Prostate gland (tissue), 2 donors: ENCODE measurements at regions not wholly inside any gene's neighbourhood (a gene's known extent, or its start where the extent isn't known, plus 50 kb on each side); places are given as distances from the start of the nearest gene placed in this dataset.

Experiments used
- DNase-seq: peaks from one replicate; pipeline ENCODE4 v3.0.0-alpha.2; 2019; ENCODE audit warnings: low spot score
- H3K27ac ChIP-seq, 2 donors: fragments of 200-600 bp; sonication (generic); 2 replicates each; pipeline ENCODE4 v1.5.1; 2017 to 2019
- H3K27me3 ChIP-seq: fragments of 200-600 bp; sonication (generic); replicated peaks from 2 replicates; pipeline ENCODE4 v1.5.1; 2019; ENCODE audit not compliant: insufficient read depth
- H3K36me3 ChIP-seq, 2 donors: fragments of 200-600 bp; sonication (generic); 1 replicate in 1 of 2; 2 replicates in 1 of 2; pipeline versions ENCODE4 v1.5.1 to v1.8.1; 2017 to 2019
- H3K4me1 ChIP-seq: fragments of 200-600 bp; sonication (generic); replicated peaks from 2 replicates; pipeline ENCODE4 v1.5.1; 2019
- H3K4me3 ChIP-seq, 2 donors: fragments of 200-600 bp; sonication (generic); 2 replicates each; pipeline ENCODE4 v1.5.1; 2017 to 2019
- H3K9me3 ChIP-seq: fragments of 200-600 bp; sonication (generic); 2 replicates; pipeline ENCODE4 v1.5.1; 2017
- CTCF ChIP-seq, 4 experiments: fragments of 200-600 bp in 2 of 4; fragments of 450-650 bp in 2 of 4; sonication (generic) in 2 of 4; IDR thresholded peaks; 1 replicate in 3 of 4; 2 replicates in 1 of 4; pipeline ENCODE4 v1.5.1; 2016 to 2019; ENCODE audit warnings: antibody characterized with exemption in 4 of 4, mild to moderate bottlenecking in 2 of 4, moderate library complexity in 2 of 4
- POLR2A ChIP-seq: fragments of 450-650 bp; IDR thresholded peaks from one replicate; pipeline ENCODE4 v1.6.1; 2016; ENCODE audit warnings: antibody characterized with exemption, mild to moderate bottlenecking
- POLR2AphosphoS5 ChIP-seq: sonication (generic); formaldehyde crosslinking; IDR thresholded peaks from one replicate; pipeline ENCODE4 v1.6.1; 2017; ENCODE audit warnings: antibody characterized with exemption
- whole genome bisulfite sequencing: methylation state at CpG from one replicate; pipeline ENCODE4 v1.1.5; 2018; 5-methylcytosine and 5-hydroxymethylcytosine counted together
- intact Hi-C: fragments of 100-400 bp; cut with DNase I; formaldehyde crosslinking; loops from one replicate; pipeline ENCODE4 v1.14.2; 2022

GRCh38 chr1:102365071-102365470 lies 368.3 kb upstream of the OLFM3 start:
- intact Hi-C loops: no loop called here
- no peaks in the 10 kb centered on the region for H3K9me3 ChIP-seq
- no peaks in the 10 kb centered on the region for H3K36me3 ChIP-seq
- H3K4me3 ChIP-seq: no peak overlapping the region
- no peak for TF ChIP-seq POLR2AphosphoS5
- TF ChIP-seq CTCF (IDR thresholded peaks at IDR 0.05): no peak
- no peak for TF ChIP-seq POLR2A
- WGBS: 84% methylated on average over 3 of the region's 3 CpGs
- no peaks in the 10 kb centered on the region for H3K4me1 ChIP-seq
- no peaks in the 10 kb centered on the region for H3K27me3 ChIP-seq
- DNase-seq: no peak
- no peak overlapping the region for H3K27ac ChIP-seq

GRCh38 chr1:102336602-102337001 lies 339.9 kb upstream of the OLFM3 start:
- TF ChIP-seq POLR2AphosphoS5: no peak
- no peak for TF ChIP-seq POLR2A
- no peak for TF ChIP-seq CTCF (IDR thresholded peaks at IDR 0.05)
- H3K4me3 ChIP-seq: no peak overlapping the region
- H3K36me3 ChIP-seq: no peaks in the 10 kb centered on the region
- no peaks in the 10 kb centered on the region for H3K9me3 ChIP-seq
- DNase-seq: no peak
- no peaks in the 10 kb centered on the region for H3K4me1 ChIP-seq
- intact Hi-C loops: no loop called here
- H3K27ac ChIP-seq: no peak overlapping the region
- WGBS: 88% methylated on average over 5 of the region's 5 CpGs
- no peaks in the 10 kb centered on the region for H3K27me3 ChIP-seq

- TF ChIP-seq CTCF (IDR thresholded peaks at IDR 0.05) (no peak), POLR2AphosphoS5 (no peak), POLR2A (no peak)
- no peak overlapping the region for H3K27ac ChIP-seq
- H3K9me3 ChIP-seq: no peaks in the 10 kb centered on the region
- no peaks in the 10 kb centered on the region for H3K36me3 ChIP-seq
- no peaks in the 10 kb centered on the region for H3K4me1 ChIP-seq
- DNase-seq: no peak
- no peaks in the 10 kb centered on the region for H3K27me3 ChIP-seq
- 90% methylated on average over 4 of the region's 4 CpGs for WGBS
- H3K4me3 ChIP-seq: no peak overlapping the region
- intact Hi-C loops: no loop called here
Measured at GRCh38 chr1:102318104-102318806, 321.5 kb upstream of the OLFM3 start.

- H3K9me3 ChIP-seq: no peaks in the 10 kb centered on the region
- no peak overlapping the region for H3K4me3 ChIP-seq
- intact Hi-C loops: no loop called here
- TF ChIP-seq POLR2A: no peak
- no peak for DNase-seq
- no peak overlapping the region for H3K27ac ChIP-seq
- no peaks in the 10 kb centered on the region for H3K36me3 ChIP-seq
- H3K4me1 ChIP-seq: no peaks in the 10 kb centered on the region
- H3K27me3 ChIP-seq: no peaks in the 10 kb centered on the region
Measured at GRCh38 chr1:102315096-102315495, 318.4 kb upstream of the OLFM3 start.

GRCh38 chr1:102296116-102296515 lies 299.4 kb upstream of the OLFM3 start:
- no peaks in the 10 kb centered on the region for H3K9me3 ChIP-seq
- no peaks in the 10 kb centered on the region for H3K4me1 ChIP-seq
- intact Hi-C loops: no loop called here
- 68% methylated on average over 3 of the region's 3 CpGs for WGBS
- no peak for DNase-seq
- no peaks in the 10 kb centered on the region for H3K36me3 ChIP-seq
- no peak overlapping the region for H3K27ac ChIP-seq
- no peaks in the 10 kb centered on the region for H3K27me3 ChIP-seq
- TF ChIP-seq POLR2AphosphoS5 (no peak), CTCF (IDR thresholded peaks at IDR 0.05) (no peak), POLR2A (no peak)
- H3K4me3 ChIP-seq: no peak overlapping the region
